Body of pancreas (tissue), 4 donors: ENCODE measurements at regions not wholly inside any gene's neighbourhood (a gene's known extent, or its start where the extent isn't known, plus 50 kb on each side); places are given as distances from the start of the nearest gene placed in this dataset.

Experiments
- POLR2A ChIP-seq, 3 donors: fragments of 450-650 bp; IDR thresholded peaks; one replicate each; pipeline ENCODE4 v1.6.1; 2016; ENCODE audit warnings: antibody characterized with exemption in 3 of 3, mild to moderate bottlenecking in 2 of 3
- TF ChIP-seq, protein P1 (sequence below), 7 experiments: fragments of 450-650 bp in 4 of 7; fragments of 200-600 bp in 3 of 7; sonication (generic) in 3 of 7; IDR thresholded peaks; one replicate each; pipeline ENCODE4 v1.5.1; 2016 to 2019; ENCODE audit warnings: antibody characterized with exemption in 7 of 7

DNA sequence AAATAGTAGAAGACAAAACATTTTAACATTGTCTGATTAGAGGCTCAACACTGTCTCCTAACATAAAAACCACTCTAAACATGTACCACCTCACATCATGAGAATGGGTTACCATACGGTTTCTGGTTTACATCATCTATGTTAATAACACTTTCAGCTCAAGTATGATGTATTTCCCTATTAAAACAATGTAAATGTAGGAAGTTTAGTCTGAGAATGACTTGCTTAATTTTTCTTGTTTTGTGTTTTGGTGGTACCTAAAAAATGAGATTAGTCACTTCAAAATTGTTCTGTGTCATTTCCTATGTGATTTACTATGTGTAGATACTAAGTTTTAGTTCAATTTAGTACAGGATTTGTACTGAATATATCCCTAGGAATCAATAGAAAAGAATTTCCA, 195.8 kb upstream of the SEMA3C start:
- TF ChIP-seq, protein P1, sequence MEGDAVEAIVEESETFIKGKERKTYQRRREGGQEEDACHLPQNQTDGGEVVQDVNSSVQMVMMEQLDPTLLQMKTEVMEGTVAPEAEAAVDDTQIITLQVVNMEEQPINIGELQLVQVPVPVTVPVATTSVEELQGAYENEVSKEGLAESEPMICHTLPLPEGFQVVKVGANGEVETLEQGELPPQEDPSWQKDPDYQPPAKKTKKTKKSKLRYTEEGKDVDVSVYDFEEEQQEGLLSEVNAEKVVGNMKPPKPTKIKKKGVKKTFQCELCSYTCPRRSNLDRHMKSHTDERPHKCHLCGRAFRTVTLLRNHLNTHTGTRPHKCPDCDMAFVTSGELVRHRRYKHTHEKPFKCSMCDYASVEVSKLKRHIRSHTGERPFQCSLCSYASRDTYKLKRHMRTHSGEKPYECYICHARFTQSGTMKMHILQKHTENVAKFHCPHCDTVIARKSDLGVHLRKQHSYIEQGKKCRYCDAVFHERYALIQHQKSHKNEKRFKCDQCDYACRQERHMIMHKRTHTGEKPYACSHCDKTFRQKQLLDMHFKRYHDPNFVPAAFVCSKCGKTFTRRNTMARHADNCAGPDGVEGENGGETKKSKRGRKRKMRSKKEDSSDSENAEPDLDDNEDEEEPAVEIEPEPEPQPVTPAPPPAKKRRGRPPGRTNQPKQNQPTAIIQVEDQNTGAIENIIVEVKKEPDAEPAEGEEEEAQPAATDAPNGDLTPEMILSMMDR (IDR thresholded peaks at IDR 0.05) = no peak
- no peak for TF ChIP-seq POLR2A (IDR thresholded peaks at IDR 0.05)
